SK-MEL-5 (cell line): ENCODE measurements at regions not wholly inside any gene's neighbourhood (a gene's known extent, or its start where the extent isn't known, plus 50 kb on each side); places are given as distances from the start of the nearest gene placed in this dataset.

ENCODE experiments used
- DNase-seq: peaks from one replicate; pipeline ENCODE4 v3.0.0-alpha.2; 2016; ENCODE audit warnings: low read depth, low spot score
- in situ Hi-C: cut with HindIII; loops from 2 replicates; pipeline ENCODE4 v1.10.0; 2016; ENCODE audit warnings: low sequenced_read_pairs, high pct_unique_total_duplicates, low pct_unique_long_range_greater_than_20kb

GRCh38 chr4:175871774-175872405 is 59.8 kb upstream of the GPM6A start:
- DNase-seq, result no peak
- in situ Hi-C loops, result no loop called here

GRCh38 chr4:175873707-175874106 is 61.6 kb upstream of the GPM6A start:
- DNase-seq, result no peak
- in situ Hi-C loops, result no loop called here

GRCh38 chr4:175874306-175874705 is 62.2 kb upstream of the GPM6A start:
- in situ Hi-C loops, result no loop called here
- DNase-seq, result no peak

GRCh38 chr4:175875993-175876771 is 64.1 kb upstream of the GPM6A start:
- in situ Hi-C loops, result no loop called here
- DNase-seq, result peak; percentile 13

- in situ Hi-C loops, result no loop called here
- no peak for DNase-seq
These were observed 70.8 kb upstream of the GPM6A start for GRCh38 chr4:175882891-175883290.

- in situ Hi-C loops, result no loop called here
These were observed 72.0 kb upstream of the GPM6A start for GRCh38 chr4:175884048-175884447.

GRCh38 chr4:175891231-175891630 is 79.2 kb upstream of the GPM6A start:
- in situ Hi-C loops, result no loop called here

More at GRCh38 chr4:175884048-175884447, 72.0 kb upstream of the GPM6A start:
- no peak for DNase-seq

GRCh38 chr4:175891851-175892250 is 79.8 kb upstream of the GPM6A start:
- in situ Hi-C loops, result no loop called here
- peak; percentile 83 for DNase-seq

More at GRCh38 chr4:175891231-175891630, 79.2 kb upstream of the GPM6A start:
- DNase-seq, result peak; percentile 30

- no peak for DNase-seq
- in situ Hi-C loops, result no loop called here
These were observed 93.9 kb upstream of the GPM6A start for GRCh38 chr4:175905925-175906324.

- DNase-seq, result no peak
- in situ Hi-C loops, result no loop called here
These were observed 94.3 kb upstream of the GPM6A start for GRCh38 chr4:175906384-175906783.

- no peak for DNase-seq
- in situ Hi-C loops, result no loop called here
These were observed 98.6 kb upstream of the GPM6A start for GRCh38 chr4:175910700-175911099.

GRCh38 chr4:175916626-175917351 is 104.7 kb upstream of the GPM6A start:
- DNase-seq, result no peak
- in situ Hi-C loops, result no loop called here

GRCh38 chr4:175927121-175927520 is 115.1 kb upstream of the GPM6A start:
- in situ Hi-C loops, result no loop called here
- DNase-seq, result no peak

- in situ Hi-C loops, result no loop called here
- DNase-seq, result no peak
These were observed 117.4 kb upstream of the GPM6A start for GRCh38 chr4:175929441-175929840.

- in situ Hi-C loops, result no loop called here
- no peak for DNase-seq
These were observed 117.9 kb upstream of the GPM6A start for GRCh38 chr4:175929932-175930331.

GRCh38 chr4:175930471-175930870 is 118.4 kb upstream of the GPM6A start:
- in situ Hi-C loops, result no loop called here

GRCh38 chr4:175932116-175932515 is 120.1 kb upstream of the GPM6A start:
- in situ Hi-C loops, result no loop called here
- no peak for DNase-seq

More at GRCh38 chr4:175930471-175930870, 118.4 kb upstream of the GPM6A start:
- no peak for DNase-seq

GRCh38 chr4:175934506-175934905 is 122.4 kb upstream of the GPM6A start:
- no peak for DNase-seq
- in situ Hi-C loops, result no loop called here
